Occipital lobe (tissue), 1 donor: ENCODE measurements at regions not wholly inside any gene's neighbourhood (a gene's known extent, or its start where the extent isn't known, plus 50 kb on each side); places are given as distances from the start of the nearest gene placed in this dataset.
"Not testable (repeated sequence)": the region's sequence is repeated elsewhere in the genome, so short reads cannot be mapped to it uniquely, and the experiment has no call there.

ENCODE experiments used
- DNase-seq: peaks from one replicate; lab custom pipeline; 2025; lab: John Stamatoyannopoulos, UW

DNA sequence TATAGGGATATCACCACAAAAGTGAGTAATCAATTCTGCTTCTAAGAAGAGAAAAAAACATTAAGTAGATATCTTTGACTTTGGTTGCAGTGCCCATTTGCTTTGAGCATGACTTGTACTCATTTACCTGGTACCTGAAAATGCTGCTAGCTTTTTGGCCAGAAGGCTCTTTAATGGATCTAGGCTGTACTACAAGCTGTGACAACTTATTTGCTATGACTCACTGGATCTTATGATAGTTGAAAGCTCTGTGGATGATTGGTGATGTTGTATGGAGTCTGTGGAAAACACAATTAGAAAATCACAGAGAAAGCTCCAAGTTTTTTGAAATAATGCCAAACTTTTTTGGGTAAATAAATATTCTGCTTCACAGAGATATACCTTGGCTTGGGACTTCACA lies 960.9 kb upstream of the FBXO33 start:
- no peak for DNase-seq

DNA sequence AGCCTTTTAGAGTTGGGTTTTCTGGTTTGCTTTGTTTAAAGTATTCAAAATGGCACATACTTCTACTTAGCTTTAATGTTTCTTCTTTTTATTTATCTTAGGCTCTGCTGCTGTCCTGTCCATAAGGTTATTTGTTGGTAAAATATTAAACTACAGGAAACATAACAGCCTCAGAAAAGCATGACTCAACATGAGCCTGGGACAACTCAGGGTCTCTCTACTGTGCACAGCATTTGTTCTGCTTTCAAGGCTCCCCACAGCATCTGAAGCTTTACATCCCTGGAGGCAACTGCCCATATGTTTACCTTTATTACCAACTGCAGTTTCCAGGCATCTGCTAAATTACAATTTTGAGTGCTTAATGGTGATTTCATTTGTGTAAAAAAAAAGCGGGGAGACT lies 954.2 kb upstream of the FBXO33 start:
- DNase-seq = no peak

DNA sequence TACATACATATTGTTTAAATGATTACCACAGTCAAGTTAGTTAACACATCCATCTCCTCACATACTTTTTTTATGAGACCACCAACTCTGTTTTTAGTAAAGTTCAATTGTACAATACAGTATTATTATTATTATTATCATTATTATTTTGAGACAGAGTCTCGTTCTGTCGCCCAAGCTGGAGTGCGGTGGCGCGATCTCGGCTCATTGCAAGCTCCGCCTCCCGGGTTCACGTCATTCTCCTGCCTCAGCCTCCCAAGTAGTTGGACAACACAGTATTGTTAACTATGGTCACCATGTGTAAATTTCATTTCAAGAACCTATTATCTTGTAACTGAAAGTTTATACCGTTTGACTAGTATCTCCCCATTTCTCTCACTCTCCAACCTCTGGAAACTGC lies 942.0 kb upstream of the FBXO33 start:
- DNase-seq = no peak

DNA sequence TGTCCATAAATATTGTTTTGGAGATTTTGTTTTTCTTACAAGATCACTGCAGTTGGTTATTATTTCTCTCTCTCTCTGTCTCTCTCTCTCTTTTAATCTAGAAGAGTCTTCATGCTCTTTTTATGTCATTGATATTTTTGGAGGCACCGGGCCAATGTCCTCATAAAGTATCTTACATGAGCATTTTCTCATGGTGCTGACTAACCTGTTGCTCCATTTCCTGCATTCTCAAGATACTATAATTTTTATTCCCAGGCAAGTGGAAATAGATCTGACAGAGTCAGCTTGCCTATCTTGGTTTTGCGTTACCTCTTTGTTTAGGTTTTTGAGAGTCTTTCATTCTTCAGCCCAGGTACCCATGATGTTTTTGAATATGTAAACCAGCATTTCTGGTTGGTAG lies 938.8 kb upstream of the FBXO33 start:
- DNase-seq = no peak

DNA sequence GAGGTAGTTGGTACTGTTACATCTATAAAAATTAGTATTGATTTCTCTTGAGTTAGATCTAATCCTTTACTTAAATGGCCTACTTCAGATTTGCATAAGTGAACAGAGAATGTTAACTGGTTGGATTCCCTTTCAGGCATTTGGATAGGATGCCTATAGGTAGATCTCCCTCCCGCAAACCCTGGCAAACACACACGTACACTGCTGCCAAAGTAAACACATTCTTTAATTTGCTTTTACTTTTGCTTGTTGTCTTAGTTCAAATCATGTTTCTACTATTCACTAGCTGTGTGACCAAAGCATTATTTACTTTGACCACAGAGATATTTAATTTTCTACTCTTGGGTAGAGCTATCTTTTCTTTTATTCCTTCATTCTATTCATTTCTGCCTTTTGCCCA lies 936.1 kb upstream of the FBXO33 start:
- DNase-seq = no peak

DNA sequence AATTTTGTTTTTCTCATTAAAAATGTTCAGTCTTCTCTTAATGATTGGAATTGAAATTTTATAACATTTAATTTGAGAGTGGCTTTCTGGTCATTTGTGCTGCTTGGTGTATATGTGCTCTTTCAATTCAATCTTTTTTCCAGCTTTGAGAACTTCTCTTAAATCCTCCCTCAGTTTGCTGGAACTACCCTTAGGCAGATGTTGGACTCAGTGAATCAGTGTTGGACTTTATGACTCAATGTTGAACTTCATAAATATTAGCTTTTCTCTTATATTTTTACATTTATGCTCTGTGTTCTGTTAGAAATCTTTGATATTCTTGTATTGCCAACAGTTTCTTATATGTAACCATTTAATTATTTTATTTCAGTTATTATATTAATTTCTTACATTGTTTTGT lies 935.5 kb upstream of the FBXO33 start:
- DNase-seq = no peak

DNA sequence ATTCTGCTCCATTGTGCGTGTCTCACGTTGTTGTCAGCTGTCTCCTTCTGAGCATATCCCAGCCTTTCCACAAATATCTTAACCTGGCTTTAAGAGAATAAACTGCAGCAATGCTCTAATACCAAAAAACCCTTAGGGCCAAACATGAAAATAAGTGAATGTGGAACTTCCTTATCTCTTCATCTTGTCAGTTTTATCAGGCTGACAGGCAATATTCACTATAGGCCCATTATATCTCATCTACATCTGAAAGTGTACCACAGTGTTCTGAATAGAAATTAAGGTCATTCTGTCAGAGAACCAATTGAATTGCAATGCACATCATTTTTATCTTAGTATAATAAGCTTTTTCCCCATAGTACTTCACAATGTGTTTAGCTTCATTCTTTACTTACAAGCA lies 933.1 kb upstream of the FBXO33 start:
- no peak for DNase-seq

DNA sequence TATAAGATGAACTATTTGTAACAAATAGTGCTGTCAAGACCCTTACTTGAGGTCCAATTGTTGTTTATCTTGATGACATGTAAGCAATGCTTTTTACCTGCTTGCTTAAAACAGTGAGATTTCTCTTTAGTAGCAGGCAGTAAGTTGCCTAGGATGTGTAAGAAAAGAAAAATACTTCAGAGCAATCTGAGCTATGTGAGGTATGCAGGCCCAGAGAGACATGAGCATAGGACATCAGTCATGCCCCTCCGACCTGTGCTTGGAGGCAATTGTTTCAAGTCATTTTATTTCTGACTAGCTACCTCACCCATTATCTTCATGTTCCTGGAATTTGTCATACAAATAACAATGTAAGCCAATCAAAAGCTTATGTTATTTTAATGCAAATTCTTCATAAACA lies 930.6 kb upstream of the FBXO33 start:
- DNase-seq = no peak

DNA sequence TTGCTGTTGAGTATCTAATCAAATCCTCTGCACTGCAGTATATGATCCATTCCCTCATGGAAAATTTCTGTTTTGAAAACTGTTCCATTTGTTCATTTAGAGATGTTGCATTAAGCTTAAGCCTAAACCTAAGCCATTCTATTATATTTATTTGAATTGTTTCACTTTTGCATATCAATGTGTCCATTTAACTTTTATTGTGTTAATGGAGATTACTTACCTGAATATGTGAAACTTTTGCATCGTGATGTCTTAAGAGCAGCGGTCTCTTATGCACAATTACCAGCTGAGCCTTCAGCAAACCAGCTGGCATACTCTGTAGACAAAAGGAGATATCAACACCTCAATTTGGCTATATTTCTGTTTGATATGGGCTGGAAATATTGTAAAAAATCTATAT lies 922.5 kb upstream of the FBXO33 start:
- DNase-seq = no peak

DNA sequence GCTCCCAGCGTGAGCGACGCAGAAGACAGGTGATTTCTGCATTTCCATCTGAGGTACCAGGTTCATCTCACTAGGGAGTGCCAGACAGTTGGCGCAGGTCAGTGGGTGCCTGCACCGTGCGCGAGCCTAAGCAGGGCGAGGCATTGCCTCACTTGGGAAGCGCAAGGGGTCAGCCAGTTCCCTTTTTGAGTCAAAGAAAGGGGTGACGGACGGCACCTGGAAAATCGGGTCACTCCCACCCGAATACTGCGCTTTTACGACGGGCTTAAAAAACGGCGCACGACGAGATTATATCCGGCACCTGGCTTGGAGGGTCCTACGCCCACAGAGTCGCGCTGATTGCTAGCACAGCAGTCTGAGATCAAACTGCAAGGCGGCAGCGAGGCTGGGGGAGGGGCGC lies 915.9 kb upstream of the FBXO33 start:
- not testable (repeated sequence) for DNase-seq

DNA sequence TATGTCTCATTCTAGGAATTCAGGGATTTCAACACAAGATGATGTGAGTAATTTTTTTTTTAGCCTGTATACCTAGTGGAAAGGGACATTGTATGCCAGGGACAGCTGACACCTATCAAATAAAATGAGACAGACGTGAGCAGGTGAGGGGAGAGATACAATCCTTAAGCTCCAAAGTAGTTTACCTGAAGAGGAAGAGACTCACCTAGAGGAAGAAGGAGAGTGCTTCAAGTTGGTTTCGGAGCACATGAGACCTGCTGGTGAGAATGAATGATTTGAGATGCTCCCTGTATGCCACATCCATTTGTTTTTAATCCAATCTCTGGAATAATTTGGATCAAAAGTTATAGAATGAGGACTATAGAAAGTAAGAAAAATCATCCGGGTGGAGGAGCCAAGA lies 915.4 kb upstream of the FBXO33 start:
- DNase-seq = no peak

DNA sequence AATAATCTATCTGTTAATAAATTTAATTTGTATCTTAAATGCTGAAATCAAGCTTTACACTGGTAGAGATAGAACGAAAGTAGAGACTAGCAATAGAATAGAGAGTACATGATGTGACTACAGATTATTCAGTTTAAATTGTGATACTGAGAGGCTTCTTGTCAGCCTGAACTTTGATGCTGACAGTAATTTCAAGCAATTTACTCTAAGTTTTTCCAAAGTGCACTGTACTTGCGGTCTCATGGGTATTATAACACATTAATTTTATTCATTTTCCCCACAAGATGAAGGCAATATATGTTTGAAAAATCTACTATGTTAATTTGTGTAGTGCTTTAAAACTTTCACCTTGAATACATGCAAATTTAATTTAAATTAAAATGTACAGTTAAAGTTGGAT lies 914.0 kb upstream of the FBXO33 start:
- DNase-seq = no peak

DNA sequence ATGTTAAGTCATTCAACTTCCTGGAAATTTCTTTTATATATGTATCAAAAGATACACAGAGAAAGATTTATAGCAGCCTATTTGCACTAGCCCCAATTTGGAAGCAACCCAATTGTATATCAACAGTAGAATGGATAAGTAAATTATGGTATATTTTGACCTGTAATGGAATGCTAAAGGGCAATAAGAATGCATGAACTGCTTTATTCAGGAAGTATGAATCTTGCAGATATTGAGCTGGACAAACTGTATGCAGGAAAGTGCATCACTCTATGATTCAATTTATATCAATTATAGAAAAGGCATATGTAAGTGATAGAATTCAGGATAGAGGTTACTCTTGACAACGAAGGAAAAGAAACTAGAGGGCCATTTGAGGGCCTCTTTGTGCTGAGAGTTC lies 913.1 kb upstream of the FBXO33 start:
- no peak for DNase-seq

DNA sequence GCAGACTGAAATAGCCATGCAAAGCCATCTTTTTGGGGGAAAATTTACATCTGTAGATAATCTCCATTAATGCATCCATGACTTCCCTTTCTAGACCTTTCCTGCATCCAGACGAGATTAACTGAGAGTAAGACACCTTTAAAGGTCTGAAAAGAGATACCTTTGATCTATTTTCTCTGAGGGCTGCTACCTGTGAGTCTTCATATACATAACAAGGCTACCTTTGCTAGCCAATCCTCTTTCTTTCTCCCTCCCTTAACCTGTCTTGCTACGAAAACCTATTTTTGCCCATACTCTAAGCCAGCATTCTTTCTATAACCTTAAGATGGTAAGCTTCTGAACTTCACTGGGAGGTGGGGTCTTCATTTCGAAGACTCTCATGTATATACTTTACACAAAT lies 908.5 kb upstream of the FBXO33 start:
- no peak for DNase-seq

DNA sequence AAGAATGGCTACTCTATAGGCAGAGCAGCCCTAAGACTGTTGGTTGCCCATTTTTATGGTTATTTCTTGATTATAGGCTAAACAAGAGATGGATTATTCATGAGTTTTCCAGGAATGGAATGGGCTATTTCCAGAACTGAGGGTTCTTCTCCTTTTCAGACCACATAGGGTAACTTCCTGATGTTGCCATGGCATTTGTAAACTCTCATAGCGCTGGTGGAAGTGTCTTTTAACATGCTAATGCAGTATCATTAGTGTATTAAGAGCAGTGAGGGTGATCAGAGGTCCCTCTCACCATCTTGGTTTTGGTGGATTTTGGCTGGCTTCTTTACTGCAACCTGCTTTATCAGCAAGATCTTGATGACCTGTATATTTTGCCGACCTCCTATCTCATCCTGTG lies 904.6 kb upstream of the FBXO33 start:
- DNase-seq = no peak

DNA sequence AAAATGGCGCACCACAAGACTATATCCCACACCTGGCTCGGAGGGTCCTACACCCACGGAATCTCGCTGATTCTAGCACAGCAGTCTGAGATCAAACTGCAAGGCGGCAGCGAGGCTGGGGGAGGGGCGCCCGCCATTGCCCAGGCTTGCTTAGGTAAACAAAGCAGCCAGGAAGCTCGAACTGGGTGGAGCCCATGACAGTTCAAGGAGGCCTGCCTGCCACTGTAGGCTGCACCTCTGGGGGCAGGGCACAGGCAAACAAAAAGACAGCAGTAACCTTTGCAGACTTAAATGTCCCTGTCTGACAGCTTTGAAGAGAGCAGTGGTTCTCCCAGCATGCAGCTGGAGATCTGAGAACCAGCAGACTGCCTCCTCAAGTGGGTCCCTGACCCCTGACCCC lies 894.3 kb upstream of the FBXO33 start:
- not testable (repeated sequence) for DNase-seq

DNA sequence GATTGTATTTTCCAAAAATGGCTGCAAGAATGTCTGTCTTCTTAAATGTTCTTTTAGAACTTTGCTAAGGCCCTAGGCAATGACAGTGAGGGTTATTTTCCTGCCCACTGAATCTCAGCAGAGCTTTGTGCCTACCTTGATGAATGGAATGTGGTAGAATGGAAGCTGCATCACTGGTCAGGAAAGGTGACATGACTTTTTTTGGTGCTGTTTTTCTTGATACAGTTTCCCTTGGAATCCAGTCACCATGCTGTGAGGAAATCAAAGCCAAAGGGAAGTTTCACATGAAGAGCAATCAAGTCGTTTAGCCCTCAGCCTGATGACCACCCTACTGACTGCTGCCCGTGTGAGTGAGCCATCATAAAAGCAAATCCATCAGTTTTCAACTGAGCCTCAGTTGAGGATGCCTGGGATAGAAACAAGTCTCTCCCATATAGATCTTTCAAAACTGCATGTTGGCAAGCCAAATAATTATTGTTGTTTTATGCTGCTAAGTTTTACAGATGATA lies 886.0 kb upstream of the FBXO33 start:
- DNase-seq = no peak

DNA sequence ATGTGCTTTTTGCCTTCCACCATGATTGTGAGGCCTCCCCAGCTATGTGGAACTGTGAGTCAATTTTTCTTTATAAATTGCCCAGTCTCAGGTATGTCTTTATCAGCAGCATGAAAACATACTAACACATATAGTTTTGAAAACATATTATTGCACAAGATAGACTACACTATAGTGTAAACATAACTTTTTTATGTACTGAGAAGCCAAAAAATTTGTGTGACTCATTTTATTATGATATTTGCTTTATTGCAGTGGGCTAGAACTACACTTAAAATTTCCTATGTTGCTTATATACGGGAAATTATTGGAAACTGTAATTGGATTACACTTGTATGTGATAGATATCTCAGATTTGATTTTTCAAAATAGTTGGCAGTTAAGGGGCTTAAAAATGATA lies 885.5 kb upstream of the FBXO33 start:
- DNase-seq = no peak

DNA sequence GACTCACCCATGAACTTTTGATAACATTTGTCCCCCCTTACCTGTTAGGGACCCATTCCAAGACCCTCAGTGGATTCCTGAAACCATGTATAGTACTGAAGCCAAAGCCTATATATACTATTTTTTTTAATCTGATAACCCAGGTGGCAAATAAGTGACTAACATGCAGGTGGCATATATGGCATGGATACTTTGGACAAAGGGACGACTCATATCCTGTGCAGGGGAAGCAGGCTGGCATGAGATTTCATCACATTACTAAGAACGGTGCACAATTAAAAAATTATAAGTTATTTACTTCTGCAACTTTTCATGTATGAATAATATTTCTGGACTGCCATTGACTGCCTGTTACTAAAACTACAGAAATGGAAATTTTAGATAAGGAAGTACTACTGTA lies 880.1 kb upstream of the FBXO33 start:
- DNase-seq = no peak

DNA sequence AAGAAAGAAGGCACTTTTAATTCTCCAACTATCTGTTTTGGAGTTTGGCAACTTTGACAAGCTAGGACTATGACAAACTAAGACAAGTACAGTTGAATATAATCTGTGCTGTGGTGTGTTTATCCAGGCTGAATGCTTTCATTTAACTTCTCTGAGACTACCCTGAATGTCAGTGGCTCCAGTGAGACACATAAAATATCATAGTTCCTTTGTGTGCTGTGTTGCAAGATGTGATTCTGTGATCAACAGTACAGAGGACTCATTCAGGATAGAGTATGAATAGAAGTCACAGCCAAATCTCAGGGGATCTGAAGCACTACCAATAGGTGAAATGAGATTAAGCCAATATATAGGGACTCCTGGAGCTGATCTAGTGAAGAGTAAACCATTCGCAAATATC lies 876.9 kb upstream of the FBXO33 start:
- no peak for DNase-seq

DNA sequence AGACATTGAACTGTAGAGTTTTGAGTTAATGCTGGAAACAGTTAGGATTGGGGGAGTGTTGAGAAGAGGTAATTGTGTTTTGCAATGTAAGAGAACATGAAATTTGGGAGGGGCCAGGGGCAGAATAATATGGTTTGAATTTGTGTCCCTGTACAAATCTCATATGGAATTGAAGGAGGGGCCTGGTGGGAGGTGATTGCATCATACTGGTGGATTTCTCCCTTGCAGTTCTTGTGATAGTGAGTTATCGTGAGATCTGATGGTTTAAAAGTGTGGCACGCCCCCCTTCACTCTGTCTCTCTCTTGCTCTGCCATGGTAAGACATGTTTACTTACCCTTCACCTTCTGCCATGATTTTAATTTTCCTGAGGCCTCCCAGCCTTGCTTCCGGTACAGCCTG lies 876.0 kb upstream of the FBXO33 start:
- DNase-seq = no peak

DNA sequence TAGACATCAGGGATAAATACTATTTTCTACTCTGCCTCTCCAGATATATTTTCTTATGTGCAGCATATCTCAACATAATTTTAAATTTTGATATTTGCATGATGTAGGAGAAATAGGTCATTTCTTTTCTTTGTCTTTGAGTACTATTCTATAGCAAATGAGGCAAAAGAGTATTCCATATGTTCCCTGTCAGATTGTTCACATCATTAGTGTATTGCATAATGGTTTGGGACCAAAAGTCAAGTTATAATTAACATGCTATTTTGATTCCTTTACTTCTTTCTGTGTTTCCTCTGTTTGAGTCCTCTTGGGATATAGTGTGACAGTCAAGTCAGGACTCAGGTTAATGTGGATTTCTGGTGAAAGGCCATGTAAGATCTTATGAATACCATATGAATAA lies 864.6 kb upstream of the FBXO33 start:
- DNase-seq = no peak

DNA sequence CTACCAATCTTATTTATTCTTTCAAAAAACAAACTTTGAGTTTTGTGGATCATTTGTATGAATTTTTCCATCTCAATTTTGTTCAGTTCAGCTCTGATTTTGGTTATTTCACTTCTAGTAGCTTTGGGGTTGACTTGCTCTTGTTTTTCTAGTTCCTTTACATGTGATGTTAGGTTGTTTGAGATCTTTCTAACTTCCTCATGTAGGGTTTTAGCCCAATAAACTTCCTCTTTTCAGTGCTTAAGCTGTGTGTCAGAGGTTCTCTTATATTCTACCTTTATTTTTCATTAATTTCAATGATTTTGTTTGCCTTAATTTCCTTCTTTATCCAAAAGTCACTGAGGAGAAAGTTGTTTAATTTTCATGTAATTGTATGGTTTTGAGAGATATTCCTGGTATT lies 860.4 kb upstream of the FBXO33 start:
- DNase-seq = no peak

DNA sequence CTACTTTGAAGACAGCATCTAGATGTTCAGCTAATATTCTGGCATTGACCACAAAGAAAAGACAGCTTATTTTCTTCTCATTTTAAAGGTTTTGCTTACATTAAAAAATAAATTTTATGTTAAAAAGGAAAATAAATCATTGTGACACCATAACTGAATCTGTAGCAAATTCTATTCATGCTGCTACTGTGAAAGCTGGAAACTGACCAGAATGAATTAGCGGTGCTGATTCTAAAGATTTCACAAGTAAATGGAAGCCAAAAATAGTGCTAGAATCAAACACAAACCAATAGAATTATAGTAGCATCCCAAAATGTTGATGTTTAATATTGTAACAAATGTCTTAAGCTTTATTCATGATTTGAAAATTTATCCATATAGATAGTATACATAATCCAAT lies 850.0 kb upstream of the FBXO33 start:
- DNase-seq = no peak

DNA sequence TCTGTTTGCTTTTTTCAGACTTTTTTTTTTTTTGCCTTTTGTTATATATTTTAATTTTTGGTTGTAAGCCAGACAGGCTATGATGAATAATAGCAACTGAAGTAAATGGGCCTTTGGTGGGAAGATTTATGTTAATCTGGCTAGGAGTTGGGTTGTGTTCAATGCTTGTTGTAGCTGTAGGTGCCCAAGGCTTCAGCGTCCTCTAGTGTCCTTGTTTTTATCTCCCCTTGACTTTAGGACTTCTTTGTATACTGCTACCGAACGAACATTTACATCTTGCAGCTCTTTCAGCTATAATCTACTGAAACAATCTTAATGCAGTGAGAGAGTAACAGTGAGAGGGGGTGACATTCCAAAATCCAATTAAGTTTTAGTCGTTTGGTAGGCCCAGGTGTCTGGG lies 848.4 kb upstream of the FBXO33 start:
- no peak for DNase-seq
